ENCODE measurements at regions not wholly inside any gene's neighbourhood (a gene's known extent, or its start where the extent isn't known, plus 50 kb on each side); places are given as distances from the start of the nearest gene placed in this dataset.

- WGBS, 2 donors: 62 to 76% methylated on average over 18 of the region's 18 CpGs
- H3K4me3 ChIP-seq (ENCODE audit: low read depth, poor library complexity, severe bottlenecking): no peak overlapping the region
- no peak for DNase-seq (ENCODE audit: low spot score in 2 of 2)
- intact Hi-C loops (cut with DNase I; ENCODE audit: low total_unique reads): no loop called here
- TF ChIP-seq CTCF (IDR thresholded peaks at IDR 0.05) (no peak), POLR2A (IDR thresholded peaks at IDR 0.05) (no peak)
Measured at GRCh38 chr2:236718207-236718992, 148.8 kb downstream of the ACKR3 start.

- no peak for DNase-seq (ENCODE audit: low spot score in 2 of 2)
- WGBS, 2 donors: 71 to 78% methylated on average over 9 of the region's 9 CpGs
- TF ChIP-seq CTCF (IDR thresholded peaks at IDR 0.05) (no peak), POLR2A (IDR thresholded peaks at IDR 0.05) (no peak)
- intact Hi-C loops (cut with DNase I; ENCODE audit: low total_unique reads): no loop called here
- no peak overlapping the region for H3K4me3 ChIP-seq (ENCODE audit: low read depth, poor library complexity, severe bottlenecking)
Measured at GRCh38 chr2:236719192-236719635, 149.6 kb downstream of the ACKR3 start.

GRCh38 chr2:236720974-236721540 is 151.4 kb downstream of the ACKR3 start:
- peak in 1 of 2 donors; percentile 65 for DNase-seq (ENCODE audit: low spot score in 2 of 2)
- intact Hi-C loops (cut with DNase I; ENCODE audit: low total_unique reads): no loop called here
- H3K4me3 ChIP-seq (ENCODE audit: low read depth, poor library complexity, severe bottlenecking): no peak overlapping the region
- TF ChIP-seq CTCF (IDR thresholded peaks at IDR 0.05): no peak
- TF ChIP-seq POLR2A (IDR thresholded peaks at IDR 0.05): no peak
- 59 to 60% methylated on average over 15 of the region's 15 CpGs for WGBS, 2 donors

GRCh38 chr2:236724200-236724599 is 154.6 kb downstream of the ACKR3 start:
- no peak overlapping the region for H3K4me3 ChIP-seq (ENCODE audit: low read depth, poor library complexity, severe bottlenecking)
- intact Hi-C loops (cut with DNase I; ENCODE audit: low total_unique reads): no loop called here
- TF ChIP-seq CTCF (IDR thresholded peaks at IDR 0.05): no peak
- TF ChIP-seq POLR2A (IDR thresholded peaks at IDR 0.05): no peak
- 88 to 90% methylated on average over 6 of the region's 6 CpGs for WGBS, 2 donors
- DNase-seq (ENCODE audit: low spot score in 2 of 2): no peak

GRCh38 chr2:236726701-236727450 is 157.3 kb downstream of the ACKR3 start:
- TF ChIP-seq POLR2A (IDR thresholded peaks at IDR 0.05) (no peak), CTCF (IDR thresholded peaks at IDR 0.05) (no peak)
- WGBS, 2 donors: 87 to 90% methylated on average over 20 of the region's 20 CpGs
- DNase-seq (ENCODE audit: low spot score in 2 of 2): no peak
- no peak overlapping the region for H3K4me3 ChIP-seq (ENCODE audit: low read depth, poor library complexity, severe bottlenecking)
- intact Hi-C loops (cut with DNase I; ENCODE audit: low total_unique reads): no loop called here
